Calu3 (cell line): ENCODE measurements at regions not wholly inside any gene's neighbourhood (a gene's known extent, or its start where the extent isn't known, plus 50 kb on each side); places are given as distances from the start of the nearest gene placed in this dataset.

Source experiments
- BruUV-seq: library from RNA; stranded (reverse); fragments of 400-500 nt; replicated peaks from 2 replicates; lab custom pipeline; 2021; lab: Mats Ljungman, UMichigan
- CTCF ChIA-PET: fragments of 300-600 bp; sonication (Branson Sonifier 250); formaldehyde crosslinking; loops from one replicate; lab custom pipeline; 2022; ENCODE audit warnings: antibody characterized with exemption; lab: Charles Lee
- DNase-seq: peaks from one replicate; pipeline ENCODE4 v3.0.0; 2022
- H3K27ac Mint-ChIP-seq: one replicate; pipeline ENCODE4 v1.8.0; 2022; ENCODE audit warnings: mixed read lengths; ENCODE audit not compliant: unreplicated experiment
- H3K27me3 Mint-ChIP-seq: one replicate; pipeline ENCODE4 v1.8.0; 2022; ENCODE audit warnings: mixed read lengths; ENCODE audit not compliant: unreplicated experiment
- H3K36me3 Mint-ChIP-seq: one replicate; pipeline ENCODE4 v1.8.0; 2022; ENCODE audit warnings: mild to moderate bottlenecking, moderate library complexity, mixed read lengths; ENCODE audit not compliant: insufficient read depth, unreplicated experiment
- H3K4me1 Mint-ChIP-seq: one replicate; pipeline ENCODE4 v1.8.0; 2022; ENCODE audit warnings: mild to moderate bottlenecking, low read depth, mixed read lengths; ENCODE audit not compliant: unreplicated experiment
- H3K4me3 Mint-ChIP-seq: one replicate; pipeline ENCODE4 v1.8.0; 2022; ENCODE audit warnings: mild to moderate bottlenecking, low read depth, moderate library complexity, mixed read lengths; ENCODE audit not compliant: unreplicated experiment
- H3K9me3 Mint-ChIP-seq: one replicate; pipeline ENCODE4 v1.8.0; 2022; ENCODE audit warnings: low read depth, mixed read lengths; ENCODE audit not compliant: unreplicated experiment
- CTCF ChIP-seq: fragments of 200-600 bp; IDR thresholded peaks from one replicate; pipeline ENCODE4 v1.8.0; 2022; ENCODE audit warnings: antibody characterized with exemption; ENCODE audit not compliant: unreplicated experiment
- intact Hi-C: fragments of 100-400 bp; cut with micrococcal nuclease; formaldehyde crosslinking; loops from one replicate; pipeline ENCODE4 v1.10.0; 2022; ENCODE audit not compliant: unreplicated experiment

- Mint-ChIP-seq H3K4me3 (no peak overlapping the region), H3K4me1 (no peaks in the 10 kb centered on the region), H3K36me3 (no peaks in the 10 kb centered on the region), H3K27ac (no peak overlapping the region), H3K27me3 (no peaks in the 10 kb centered on the region), H3K9me3 (peaks cover 8% of the 10 kb centered on the region)
- intact Hi-C loops, result no loop called here
- CTCF ChIA-PET, result no interaction called here
- TF ChIP-seq CTCF, result no peak
- no peak for DNase-seq
- BruUV-seq, result no TSS peak
These were observed 213.6 kb upstream of the B3GAT1 start for GRCh38 chr11:134625631-134626030.

GRCh38 chr11:134625151-134625550, 213.1 kb upstream of the B3GAT1 start:
- intact Hi-C loops, result no loop called here
- BruUV-seq, result no TSS peak
- Mint-ChIP-seq H3K9me3 (peaks cover 11% of the 10 kb centered on the region), H3K27me3 (no peaks in the 10 kb centered on the region), H3K4me3 (no peak overlapping the region), H3K27ac (no peak overlapping the region), H3K36me3 (no peaks in the 10 kb centered on the region), H3K4me1 (no peaks in the 10 kb centered on the region)
- no peak for TF ChIP-seq CTCF
- DNase-seq, result no peak
- CTCF ChIA-PET, result no interaction called here

DNA sequence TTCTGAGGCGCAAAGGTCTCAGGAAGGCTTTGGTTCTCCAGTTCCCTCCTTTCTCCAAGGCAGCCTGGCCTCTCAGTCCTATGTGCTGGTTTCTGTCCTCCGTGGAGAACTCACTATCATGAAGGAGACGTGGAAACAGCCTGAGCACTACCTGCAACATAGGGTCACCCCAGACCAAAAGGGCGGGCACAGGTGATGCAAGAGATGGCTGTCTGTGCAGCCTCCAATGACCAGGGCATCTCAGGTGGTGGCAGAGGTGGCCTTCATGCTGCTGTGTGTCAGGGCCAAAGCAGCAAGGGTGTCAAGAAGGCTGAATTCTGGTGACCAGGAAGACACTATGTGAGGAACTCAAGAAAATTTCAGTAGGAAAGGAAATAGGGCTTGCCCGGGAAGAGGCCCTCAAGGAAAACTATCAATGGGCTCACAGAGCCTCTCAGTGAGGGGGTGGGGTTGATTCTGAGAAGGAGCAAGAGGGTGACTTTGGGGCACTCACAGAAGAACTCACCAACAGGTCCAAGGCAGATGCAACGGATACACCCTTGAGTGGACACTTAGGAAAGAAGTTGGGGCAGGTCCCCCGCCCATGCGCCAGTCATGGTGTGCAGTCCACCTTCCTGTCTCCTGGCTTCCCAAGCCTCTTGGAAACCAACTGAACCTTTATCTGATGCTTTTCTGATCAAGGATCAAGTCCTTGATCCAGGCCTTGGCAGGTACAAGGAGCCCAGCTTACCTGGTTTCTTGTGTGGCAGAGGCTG, 212.3 kb upstream of the B3GAT1 start:
- DNase-seq, result no peak
- peaks cover 11% of the 10 kb centered on the region for H3K9me3 Mint-ChIP-seq
- no peaks in the 10 kb centered on the region for H3K27me3 Mint-ChIP-seq
- H3K36me3 Mint-ChIP-seq, result no peaks in the 10 kb centered on the region
- H3K4me3 Mint-ChIP-seq, result no peak overlapping the region
- no TSS peak for BruUV-seq
- CTCF ChIA-PET, result no interaction called here
- intact Hi-C loops, result no loop called here
- no peaks in the 10 kb centered on the region for H3K4me1 Mint-ChIP-seq
- H3K27ac Mint-ChIP-seq, result no peak overlapping the region
- TF ChIP-seq CTCF, result no peak

DNA sequence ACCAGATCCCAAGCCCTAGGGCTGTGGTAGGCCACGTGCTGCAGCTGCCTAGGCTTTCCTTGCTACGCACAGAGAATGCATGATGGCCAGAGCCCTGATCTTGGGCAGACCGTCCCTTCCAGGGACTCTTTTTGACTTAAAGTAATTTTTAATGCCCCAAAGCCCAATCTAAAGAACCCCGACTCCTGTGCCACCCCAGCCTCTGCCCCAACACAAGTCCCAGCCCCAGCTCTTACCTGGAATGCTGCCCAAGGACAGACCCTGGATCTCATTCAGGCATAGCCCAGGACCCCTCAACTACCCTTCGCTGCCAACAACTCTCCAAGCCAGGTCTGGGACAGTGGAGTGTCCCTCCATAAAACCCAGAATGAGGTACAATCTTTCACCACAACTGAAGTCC, 211.7 kb upstream of the B3GAT1 start:
- CTCF ChIA-PET, result no interaction called here
- Mint-ChIP-seq H3K9me3 (peaks cover 11% of the 10 kb centered on the region), H3K4me3 (no peak overlapping the region), H3K4me1 (no peaks in the 10 kb centered on the region), H3K36me3 (no peaks in the 10 kb centered on the region), H3K27ac (no peak overlapping the region), H3K27me3 (no peaks in the 10 kb centered on the region)
- no peak for TF ChIP-seq CTCF
- BruUV-seq, result no TSS peak
- DNase-seq, result no peak
- intact Hi-C loops, result no loop called here
